ENCODE measurements at regions not wholly inside any gene's neighbourhood (a gene's known extent, or its start where the extent isn't known, plus 50 kb on each side); places are given as distances from the start of the nearest gene placed in this dataset.

DNA sequence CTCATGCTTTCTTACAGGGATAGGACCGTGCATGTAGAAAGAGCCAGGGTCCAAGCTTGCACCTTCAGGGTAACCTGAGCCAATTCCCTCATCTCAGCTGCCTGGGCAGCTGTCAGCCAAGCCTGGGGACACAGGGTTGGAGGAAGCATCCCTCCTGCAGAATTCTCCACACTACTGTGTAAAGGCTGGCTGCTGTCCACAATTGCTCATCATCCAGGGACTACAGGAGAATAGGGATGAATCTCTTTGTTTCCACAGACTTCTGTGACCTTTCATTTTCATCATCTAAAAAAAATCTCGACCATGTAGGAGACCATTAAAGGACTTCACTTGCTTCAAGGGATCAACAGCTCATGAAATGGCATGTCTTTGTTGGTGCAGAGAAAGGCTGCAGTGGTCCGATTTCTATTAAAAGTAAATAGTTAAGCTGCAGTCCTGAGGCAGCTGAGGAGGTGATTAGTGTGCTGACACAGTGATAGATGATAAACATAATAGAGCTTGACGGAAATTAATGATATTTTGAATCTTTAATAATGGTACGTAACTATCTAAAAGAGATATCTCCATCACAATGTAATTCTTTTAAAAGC, 74.4 kb upstream of the COPS8 start:
- no peaks in the 10 kb centered on the region for H3K4me1 ChIP-seq (ENCODE audit: low read depth)
- H3K27me3 ChIP-seq = no peaks in the 10 kb centered on the region
- H3K4me3 ChIP-seq = no peak overlapping the region
- H3K27ac ChIP-seq = no peak overlapping the region
- TF ChIP-seq, protein P1, sequence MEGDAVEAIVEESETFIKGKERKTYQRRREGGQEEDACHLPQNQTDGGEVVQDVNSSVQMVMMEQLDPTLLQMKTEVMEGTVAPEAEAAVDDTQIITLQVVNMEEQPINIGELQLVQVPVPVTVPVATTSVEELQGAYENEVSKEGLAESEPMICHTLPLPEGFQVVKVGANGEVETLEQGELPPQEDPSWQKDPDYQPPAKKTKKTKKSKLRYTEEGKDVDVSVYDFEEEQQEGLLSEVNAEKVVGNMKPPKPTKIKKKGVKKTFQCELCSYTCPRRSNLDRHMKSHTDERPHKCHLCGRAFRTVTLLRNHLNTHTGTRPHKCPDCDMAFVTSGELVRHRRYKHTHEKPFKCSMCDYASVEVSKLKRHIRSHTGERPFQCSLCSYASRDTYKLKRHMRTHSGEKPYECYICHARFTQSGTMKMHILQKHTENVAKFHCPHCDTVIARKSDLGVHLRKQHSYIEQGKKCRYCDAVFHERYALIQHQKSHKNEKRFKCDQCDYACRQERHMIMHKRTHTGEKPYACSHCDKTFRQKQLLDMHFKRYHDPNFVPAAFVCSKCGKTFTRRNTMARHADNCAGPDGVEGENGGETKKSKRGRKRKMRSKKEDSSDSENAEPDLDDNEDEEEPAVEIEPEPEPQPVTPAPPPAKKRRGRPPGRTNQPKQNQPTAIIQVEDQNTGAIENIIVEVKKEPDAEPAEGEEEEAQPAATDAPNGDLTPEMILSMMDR (IDR thresholded peaks at IDR 0.05; ENCODE audit: low read depth, low read length) = no peak
- H3K36me3 ChIP-seq = no peaks in the 10 kb centered on the region
- DNase-seq (ENCODE audit: low read depth in 1 of 2, low spot score in 1 of 2) = no peak
- no peaks in the 10 kb centered on the region for H3K9me3 ChIP-seq (ENCODE audit: low read depth)

DNA sequence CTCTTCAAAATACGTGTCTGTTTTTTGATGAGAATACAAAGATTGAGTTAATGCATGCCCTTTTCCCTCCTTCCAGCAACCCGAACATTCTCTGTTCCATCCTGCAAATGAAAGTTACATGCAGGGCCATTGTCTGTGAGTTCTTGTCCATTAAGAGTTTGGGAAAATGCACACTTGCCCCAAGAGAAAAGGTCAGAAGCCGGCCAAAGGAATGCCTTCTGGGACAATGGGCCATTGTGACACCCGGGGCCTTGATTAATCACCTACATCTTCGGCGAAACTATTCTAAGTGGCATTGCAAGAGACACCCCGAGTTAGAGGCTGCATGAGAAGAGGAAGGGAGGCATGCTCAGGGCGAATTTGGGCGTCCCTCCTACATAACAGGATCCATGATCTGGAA, 73.7 kb upstream of the COPS8 start:
- peak overlapping the region; percentile 9 for H3K27ac ChIP-seq
- H3K4me1 ChIP-seq (ENCODE audit: low read depth) = no peaks in the 10 kb centered on the region
- DNase-seq (ENCODE audit: low read depth in 1 of 2, low spot score in 1 of 2) = no peak
- H3K36me3 ChIP-seq = no peaks in the 10 kb centered on the region
- TF ChIP-seq, protein P1 (IDR thresholded peaks at IDR 0.05; ENCODE audit: low read depth, low read length) = no peak
- no peaks in the 10 kb centered on the region for H3K9me3 ChIP-seq (ENCODE audit: low read depth)
- no peaks in the 10 kb centered on the region for H3K27me3 ChIP-seq
- no peak overlapping the region for H3K4me3 ChIP-seq

DNA sequence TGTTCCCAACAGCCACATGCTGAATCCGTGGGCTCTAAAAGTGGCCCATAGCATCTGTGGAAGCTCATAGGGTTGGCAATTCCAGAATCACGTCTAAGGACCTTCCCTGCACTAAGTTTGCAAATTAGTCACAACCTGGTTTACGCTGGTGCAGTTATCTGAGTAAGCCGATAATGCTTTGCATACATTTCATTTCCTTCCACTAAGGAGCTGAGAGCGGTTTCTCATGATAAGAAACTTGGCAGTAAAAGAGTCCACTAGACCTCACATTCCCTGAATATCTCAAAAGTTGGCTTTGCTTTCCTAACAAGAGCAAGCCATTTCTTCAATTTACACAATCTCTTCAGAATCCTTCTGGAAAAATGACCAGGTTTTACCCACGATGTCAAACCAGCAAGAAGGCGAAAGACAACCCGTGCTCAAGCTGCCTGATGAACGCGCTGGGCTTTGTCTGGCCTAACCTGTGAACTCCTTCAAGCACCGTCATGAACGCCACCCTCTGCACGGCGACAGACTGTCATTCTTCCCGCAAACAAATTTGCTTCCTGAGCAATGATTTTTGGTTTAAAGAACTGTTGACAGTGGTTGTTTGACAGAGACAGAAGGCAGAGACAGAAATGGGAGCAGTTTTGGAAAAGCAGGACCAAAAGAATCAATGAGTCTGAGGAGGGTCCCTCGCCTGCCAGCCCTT, 73.0 kb upstream of the COPS8 start:
- Histone ChIP-seq H3K9me3 (ENCODE audit: low read depth) (no peaks in the 10 kb centered on the region), H3K4me3 (no peak overlapping the region), H3K4me1 (ENCODE audit: low read depth) (no peaks in the 10 kb centered on the region), H3K36me3 (no peaks in the 10 kb centered on the region), H3K27me3 (no peaks in the 10 kb centered on the region), H3K27ac (peak overlapping the region; percentile 63)
- TF ChIP-seq, protein P1 (IDR thresholded peaks at IDR 0.05; ENCODE audit: low read depth, low read length) = no peak
- DNase-seq (ENCODE audit: low read depth in 1 of 2, low spot score in 1 of 2) = peak; percentile 67 to 97

DNA sequence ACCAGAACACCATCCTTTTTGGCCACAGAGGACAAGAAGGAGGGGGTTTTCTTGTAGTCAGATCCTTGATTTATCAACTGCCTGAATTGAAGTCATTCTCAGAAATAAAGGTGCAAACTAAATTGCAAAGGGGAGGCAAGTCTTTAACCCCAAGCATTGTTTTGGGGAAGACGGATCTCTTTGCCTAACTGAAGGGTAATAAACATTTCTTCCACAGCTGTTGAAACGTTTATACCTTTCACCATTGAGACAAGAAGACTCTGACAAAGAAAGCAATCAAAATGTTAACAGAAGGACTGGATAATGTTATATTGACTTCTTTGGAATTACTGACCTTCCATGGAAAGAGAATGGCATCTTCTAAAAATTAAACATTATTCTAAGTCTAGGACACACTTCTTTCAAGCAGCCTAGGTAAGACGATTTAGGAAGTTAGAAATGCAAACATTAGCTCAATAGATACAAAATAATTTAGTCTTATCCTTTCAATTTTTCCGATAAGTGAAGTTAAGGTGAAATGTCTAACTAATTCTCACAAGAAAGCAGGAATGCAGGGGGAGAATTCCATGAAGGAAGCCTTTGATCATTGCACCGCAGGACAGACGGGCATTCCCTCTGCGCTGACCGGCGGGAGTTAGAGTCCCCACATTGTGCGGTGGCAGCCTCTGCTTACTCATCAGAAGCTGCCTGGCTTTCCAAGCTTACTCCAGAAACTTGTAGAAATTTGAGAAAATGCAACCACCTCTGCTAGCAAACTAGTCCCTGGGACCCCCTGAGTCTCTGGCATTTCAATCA, 69.4 kb upstream of the COPS8 start:
- Histone ChIP-seq H3K9me3 (ENCODE audit: low read depth) (no peaks in the 10 kb centered on the region), H3K4me1 (ENCODE audit: low read depth) (no peaks in the 10 kb centered on the region), H3K4me3 (no peak overlapping the region), H3K27me3 (no peaks in the 10 kb centered on the region), H3K27ac (no peak overlapping the region), H3K36me3 (no peaks in the 10 kb centered on the region)
- no peak for DNase-seq (ENCODE audit: low read depth in 1 of 2, low spot score in 1 of 2)
- TF ChIP-seq, protein P1 (IDR thresholded peaks at IDR 0.05; ENCODE audit: low read depth, low read length) = no peak

DNA sequence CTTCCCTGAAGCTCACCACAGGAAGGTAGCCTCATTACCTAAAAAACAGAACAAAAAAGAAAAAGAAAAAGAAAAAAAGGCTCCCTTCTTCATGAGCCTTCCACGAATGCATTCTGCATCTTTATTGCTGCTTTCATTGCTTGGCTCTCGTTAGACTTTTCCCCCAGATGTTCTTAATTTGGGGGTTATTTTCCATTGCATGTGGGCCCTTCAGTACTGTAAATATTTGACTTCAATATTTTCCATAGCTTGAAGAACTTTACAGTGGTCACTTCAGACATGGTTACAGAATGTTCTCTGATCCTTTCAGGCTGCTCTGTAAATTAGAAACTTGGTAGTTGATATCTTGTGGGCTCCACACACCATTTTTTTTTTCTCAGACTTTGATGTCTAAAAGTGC, 65.6 kb upstream of the COPS8 start:
- no peak overlapping the region for H3K27ac ChIP-seq
- no peaks in the 10 kb centered on the region for H3K9me3 ChIP-seq (ENCODE audit: low read depth)
- no peaks in the 10 kb centered on the region for H3K36me3 ChIP-seq
- no peaks in the 10 kb centered on the region for H3K27me3 ChIP-seq
- no peak for DNase-seq (ENCODE audit: low read depth in 1 of 2, low spot score in 1 of 2)
- H3K4me3 ChIP-seq = no peak overlapping the region
- TF ChIP-seq, protein P1 (IDR thresholded peaks at IDR 0.05; ENCODE audit: low read depth, low read length) = no peak
- H3K4me1 ChIP-seq (ENCODE audit: low read depth) = no peaks in the 10 kb centered on the region
